Fibroblast of mammary gland (primary cell): ENCODE measurements at regions not wholly inside any gene's neighbourhood (a gene's known extent, or its start where the extent isn't known, plus 50 kb on each side); places are given as distances from the start of the nearest gene placed in this dataset.

Experiments used
- DNase-seq: peaks from one replicate; pipeline ENCODE4 v3.0.0-alpha.2; 2010; ENCODE audit warnings: low read depth
- H3K4me3 ChIP-seq: 2 replicates; pipeline ENCODE4 v1.5.1; 2011; ENCODE audit warnings: low read depth, mild to moderate bottlenecking, low read length, moderate library complexity; ENCODE audit not compliant: control insufficient read depth
- TF ChIP-seq, protein P1 (sequence below): conservative IDR thresholded peaks from 2 replicates; pipeline ENCODE4 v1.5.1; 2011; ENCODE audit warnings: low read depth, low read length, inconsistent platforms; ENCODE audit not compliant: control insufficient read depth, insufficient read depth

DNA sequence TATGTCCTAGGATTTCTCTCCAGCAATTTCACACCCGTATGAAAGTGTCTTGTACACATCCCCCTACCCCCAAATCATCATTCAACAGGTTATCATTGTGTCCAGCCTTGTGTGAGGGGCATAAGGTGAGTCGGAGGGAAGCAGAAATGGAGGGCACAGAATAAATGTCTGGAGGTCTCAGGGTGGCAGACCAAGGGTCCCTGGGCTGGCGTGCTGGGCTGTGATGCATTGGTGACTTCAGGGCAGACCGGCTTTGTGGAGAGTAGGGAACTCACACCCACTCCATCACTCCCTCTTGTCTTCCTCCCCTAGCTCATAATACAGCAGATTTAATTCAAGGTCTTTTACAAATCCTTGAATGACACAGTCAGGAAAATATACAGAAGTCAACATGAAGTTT lies 191.7 kb upstream of the PMEPA1 start:
- TF ChIP-seq, protein P1, sequence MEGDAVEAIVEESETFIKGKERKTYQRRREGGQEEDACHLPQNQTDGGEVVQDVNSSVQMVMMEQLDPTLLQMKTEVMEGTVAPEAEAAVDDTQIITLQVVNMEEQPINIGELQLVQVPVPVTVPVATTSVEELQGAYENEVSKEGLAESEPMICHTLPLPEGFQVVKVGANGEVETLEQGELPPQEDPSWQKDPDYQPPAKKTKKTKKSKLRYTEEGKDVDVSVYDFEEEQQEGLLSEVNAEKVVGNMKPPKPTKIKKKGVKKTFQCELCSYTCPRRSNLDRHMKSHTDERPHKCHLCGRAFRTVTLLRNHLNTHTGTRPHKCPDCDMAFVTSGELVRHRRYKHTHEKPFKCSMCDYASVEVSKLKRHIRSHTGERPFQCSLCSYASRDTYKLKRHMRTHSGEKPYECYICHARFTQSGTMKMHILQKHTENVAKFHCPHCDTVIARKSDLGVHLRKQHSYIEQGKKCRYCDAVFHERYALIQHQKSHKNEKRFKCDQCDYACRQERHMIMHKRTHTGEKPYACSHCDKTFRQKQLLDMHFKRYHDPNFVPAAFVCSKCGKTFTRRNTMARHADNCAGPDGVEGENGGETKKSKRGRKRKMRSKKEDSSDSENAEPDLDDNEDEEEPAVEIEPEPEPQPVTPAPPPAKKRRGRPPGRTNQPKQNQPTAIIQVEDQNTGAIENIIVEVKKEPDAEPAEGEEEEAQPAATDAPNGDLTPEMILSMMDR = no peak
- no peak overlapping the region for H3K4me3 ChIP-seq
- DNase-seq = no peak

DNA sequence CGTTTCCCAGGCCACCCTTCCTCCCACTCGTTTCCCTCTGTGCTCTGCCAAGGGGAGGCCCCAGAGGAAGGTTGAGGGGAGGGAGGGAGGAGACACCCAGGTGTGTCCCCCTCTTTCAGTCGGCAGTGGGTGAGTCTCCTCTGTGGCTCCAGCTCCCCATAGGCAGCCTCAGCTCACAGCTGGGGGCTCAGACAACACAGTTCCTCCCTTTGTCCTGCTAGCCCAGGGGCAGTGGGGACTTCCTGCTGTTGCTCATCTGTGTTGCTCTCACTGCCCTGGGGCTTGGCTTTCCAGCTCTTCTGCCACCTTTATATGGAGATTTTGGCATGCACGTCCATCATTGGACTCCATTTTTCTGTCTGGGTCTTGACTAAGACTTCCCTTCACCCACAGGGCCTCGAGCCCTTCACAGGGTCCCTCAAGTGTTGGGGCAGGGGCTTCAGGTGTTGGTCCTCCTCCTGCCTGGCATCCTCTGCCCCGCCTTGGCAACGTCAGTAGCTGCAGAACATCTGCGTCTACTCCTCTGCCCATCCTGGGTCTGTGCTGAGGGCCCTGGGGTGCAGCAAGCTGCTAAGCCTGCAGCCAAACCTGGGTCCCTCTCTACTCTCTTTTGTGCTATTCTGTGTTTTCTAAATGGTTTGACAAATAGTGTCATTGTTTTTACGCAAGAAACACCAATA lies 190.6 kb upstream of the PMEPA1 start:
- H3K4me3 ChIP-seq = no peak overlapping the region
- TF ChIP-seq, protein P1 = no peak
- DNase-seq = no peak

DNA sequence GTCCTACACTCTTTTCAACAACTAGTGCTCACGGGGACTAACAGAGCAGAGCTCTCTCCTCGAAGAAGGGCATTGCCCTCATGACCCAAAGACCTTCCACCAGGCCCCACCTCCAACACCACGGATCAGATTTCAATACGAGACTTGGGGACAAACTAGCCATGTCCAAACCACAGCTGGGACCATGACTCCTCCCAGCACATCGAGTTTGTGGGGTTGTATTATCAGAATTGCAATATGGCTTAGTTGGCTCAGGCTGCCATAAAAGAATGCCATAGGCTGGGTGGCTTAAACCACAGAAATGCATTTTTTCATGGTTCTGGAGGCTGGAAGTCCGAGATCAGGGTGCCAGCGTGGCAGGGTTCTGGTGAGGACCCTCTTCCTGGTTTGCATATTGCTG lies 189.7 kb upstream of the PMEPA1 start:
- TF ChIP-seq, protein P1 = no peak
- no peak for DNase-seq
- H3K4me3 ChIP-seq = no peak overlapping the region

DNA sequence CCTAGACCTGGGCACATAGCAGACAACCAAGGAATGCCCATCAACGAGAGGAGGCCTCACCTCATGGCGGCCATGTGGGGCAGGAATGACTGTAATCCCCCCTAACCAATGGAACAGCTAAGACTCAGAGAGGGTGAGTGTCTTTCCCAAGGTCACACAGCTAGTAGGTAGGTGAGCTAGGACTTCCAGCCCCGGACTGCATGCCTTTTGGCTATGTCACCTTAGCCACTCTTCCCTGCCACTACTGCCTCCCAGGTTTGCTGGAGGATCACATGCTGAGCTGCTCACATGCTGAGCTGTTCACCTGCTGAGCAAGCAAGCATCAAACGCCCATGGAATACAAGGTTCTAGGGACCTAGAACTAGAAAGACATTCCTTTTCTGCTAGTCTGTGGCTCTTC lies 188.5 kb upstream of the PMEPA1 start:
- no peak for DNase-seq
- TF ChIP-seq, protein P1 = no peak
- H3K4me3 ChIP-seq = no peak overlapping the region

DNA sequence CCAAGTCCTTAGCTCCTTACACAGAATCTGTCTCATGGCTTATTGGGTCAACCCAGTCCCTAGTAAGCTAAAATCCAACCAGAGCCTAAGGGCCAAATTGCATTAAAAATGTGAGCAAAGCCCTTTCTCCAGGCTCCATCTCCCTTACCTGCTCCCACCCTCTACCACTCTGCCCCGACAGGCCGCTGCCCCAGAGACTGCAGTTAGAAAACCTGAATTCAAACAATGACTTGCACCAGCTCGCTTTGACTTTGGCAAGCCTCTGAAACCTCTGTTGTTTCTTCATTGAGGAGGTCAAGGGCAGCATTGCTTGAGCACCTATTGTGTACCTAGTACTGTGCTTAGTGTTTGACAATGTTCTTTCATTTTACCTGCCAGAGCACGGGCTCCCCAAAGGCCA lies 188.1 kb upstream of the PMEPA1 start:
- TF ChIP-seq, protein P1 = no peak
- no peak for DNase-seq
- no peak overlapping the region for H3K4me3 ChIP-seq

DNA sequence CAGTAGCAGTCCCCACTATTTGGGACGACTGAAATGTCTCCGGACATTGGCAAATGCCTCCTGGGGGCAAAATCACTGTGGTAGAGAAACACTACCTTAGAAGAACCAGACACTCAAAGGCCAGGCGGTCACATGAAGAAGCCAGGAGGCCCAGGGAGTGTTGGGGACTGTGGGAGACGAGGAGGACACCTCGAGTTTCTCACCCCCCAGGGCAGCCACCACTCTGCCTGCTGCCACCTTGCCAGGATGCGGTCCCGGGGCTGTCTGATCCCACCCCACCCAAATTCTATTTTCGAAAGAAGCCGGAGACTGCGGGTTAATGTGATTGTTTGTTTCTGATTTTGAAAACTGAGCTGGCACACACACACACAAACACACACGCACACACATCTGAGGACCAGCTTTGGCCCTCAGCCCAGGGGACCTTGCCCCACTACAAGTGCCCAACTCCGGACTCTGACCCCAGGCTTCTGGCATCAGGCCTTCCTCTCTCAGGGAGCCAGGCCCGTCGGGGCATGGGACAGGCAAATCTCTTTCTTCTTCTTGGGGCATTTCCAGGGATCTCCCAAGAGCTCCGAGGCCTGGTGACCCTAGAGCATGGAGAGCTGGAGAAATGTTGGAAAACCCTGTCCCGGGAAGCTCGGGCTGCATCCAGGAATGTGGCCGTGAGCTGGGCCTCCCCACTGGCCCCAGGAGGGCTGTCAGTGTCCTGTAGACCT lies 187.5 kb upstream of the PMEPA1 start:
- H3K4me3 ChIP-seq = no peak overlapping the region
- TF ChIP-seq, protein P1 = no peak
- no peak for DNase-seq

DNA sequence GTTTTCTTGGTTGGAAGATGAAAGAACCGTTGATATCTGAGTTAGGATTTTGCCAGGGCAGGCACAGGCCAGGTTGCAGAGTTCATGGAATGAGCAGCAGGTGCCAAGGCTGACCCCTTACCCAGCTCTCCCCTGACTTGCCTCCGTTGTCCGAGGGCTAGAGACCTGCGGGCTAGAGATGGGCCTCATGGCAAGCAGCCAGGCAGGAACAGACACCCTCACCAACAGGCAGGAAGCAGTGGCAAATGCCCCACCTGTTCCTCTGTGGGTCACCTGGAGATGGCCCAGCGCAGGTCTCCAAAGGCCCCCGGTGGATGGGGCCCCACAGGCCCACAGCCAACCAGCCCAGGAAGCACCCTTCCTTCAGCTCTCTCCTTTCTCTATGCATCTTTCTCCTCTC lies 186.7 kb upstream of the PMEPA1 start:
- no peak overlapping the region for H3K4me3 ChIP-seq
- TF ChIP-seq, protein P1 = no peak
- DNase-seq = no peak
